Adrenal gland (tissue), 5 donors: ENCODE measurements at regions not wholly inside any gene's neighbourhood (a gene's known extent, or its start where the extent isn't known, plus 50 kb on each side); places are given as distances from the start of the nearest gene placed in this dataset.

Source experiments
- POLR2A ChIP-seq, 2 donors: fragments of 450-650 bp; IDR thresholded peaks; one replicate each; pipeline ENCODE4 v1.6.1; 2017; ENCODE audit warnings: antibody characterized with exemption in 2 of 2, mild to moderate bottlenecking in 2 of 2, moderate library complexity in 1 of 2
- TF ChIP-seq, protein P1 (sequence below), 6 experiments: fragments of 450-650 bp in 4 of 6; fragments of 200-600 bp in 2 of 6; sonication (generic) in 1 of 6; IDR thresholded peaks; 1 replicate in 5 of 6; 2 replicates in 1 of 6; pipeline versions ENCODE4 v1.5.1 to v1.8.0; 2016 to 2021; ENCODE audit warnings: antibody characterized with exemption in 6 of 6, mild to moderate bottlenecking in 2 of 6, moderate library complexity in 1 of 6
- donor health status: DM: no; HTN: no; CAD: no.

GRCh38 chrX:102840871-102841705, 96.0 kb upstream of the RAB40AL start:
- TF ChIP-seq, protein P1, sequence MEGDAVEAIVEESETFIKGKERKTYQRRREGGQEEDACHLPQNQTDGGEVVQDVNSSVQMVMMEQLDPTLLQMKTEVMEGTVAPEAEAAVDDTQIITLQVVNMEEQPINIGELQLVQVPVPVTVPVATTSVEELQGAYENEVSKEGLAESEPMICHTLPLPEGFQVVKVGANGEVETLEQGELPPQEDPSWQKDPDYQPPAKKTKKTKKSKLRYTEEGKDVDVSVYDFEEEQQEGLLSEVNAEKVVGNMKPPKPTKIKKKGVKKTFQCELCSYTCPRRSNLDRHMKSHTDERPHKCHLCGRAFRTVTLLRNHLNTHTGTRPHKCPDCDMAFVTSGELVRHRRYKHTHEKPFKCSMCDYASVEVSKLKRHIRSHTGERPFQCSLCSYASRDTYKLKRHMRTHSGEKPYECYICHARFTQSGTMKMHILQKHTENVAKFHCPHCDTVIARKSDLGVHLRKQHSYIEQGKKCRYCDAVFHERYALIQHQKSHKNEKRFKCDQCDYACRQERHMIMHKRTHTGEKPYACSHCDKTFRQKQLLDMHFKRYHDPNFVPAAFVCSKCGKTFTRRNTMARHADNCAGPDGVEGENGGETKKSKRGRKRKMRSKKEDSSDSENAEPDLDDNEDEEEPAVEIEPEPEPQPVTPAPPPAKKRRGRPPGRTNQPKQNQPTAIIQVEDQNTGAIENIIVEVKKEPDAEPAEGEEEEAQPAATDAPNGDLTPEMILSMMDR (IDR thresholded peaks at IDR 0.05): no peak
- no peak for TF ChIP-seq POLR2A (IDR thresholded peaks at IDR 0.05)
